ENCODE measurements at regions not wholly inside any gene's neighbourhood (a gene's known extent, or its start where the extent isn't known, plus 50 kb on each side); places are given as distances from the start of the nearest gene placed in this dataset.

- TF ChIP-seq ATF3 (IDR thresholded peaks at IDR 0.05) (no peak), SP1 (IDR thresholded peaks at IDR 0.05) (no peak)
- TF ChIP-seq, protein P1, sequence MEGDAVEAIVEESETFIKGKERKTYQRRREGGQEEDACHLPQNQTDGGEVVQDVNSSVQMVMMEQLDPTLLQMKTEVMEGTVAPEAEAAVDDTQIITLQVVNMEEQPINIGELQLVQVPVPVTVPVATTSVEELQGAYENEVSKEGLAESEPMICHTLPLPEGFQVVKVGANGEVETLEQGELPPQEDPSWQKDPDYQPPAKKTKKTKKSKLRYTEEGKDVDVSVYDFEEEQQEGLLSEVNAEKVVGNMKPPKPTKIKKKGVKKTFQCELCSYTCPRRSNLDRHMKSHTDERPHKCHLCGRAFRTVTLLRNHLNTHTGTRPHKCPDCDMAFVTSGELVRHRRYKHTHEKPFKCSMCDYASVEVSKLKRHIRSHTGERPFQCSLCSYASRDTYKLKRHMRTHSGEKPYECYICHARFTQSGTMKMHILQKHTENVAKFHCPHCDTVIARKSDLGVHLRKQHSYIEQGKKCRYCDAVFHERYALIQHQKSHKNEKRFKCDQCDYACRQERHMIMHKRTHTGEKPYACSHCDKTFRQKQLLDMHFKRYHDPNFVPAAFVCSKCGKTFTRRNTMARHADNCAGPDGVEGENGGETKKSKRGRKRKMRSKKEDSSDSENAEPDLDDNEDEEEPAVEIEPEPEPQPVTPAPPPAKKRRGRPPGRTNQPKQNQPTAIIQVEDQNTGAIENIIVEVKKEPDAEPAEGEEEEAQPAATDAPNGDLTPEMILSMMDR (IDR thresholded peaks at IDR 0.05; ENCODE audit: low read depth, low read length, missing input control) = no peak
Measured at GRCh38 chr12:75613981-75614380, 102.6 kb upstream of the KRR1 start.

Data from liver (tissue), 3 donors.